GM06990 (cell line): ENCODE measurements at regions not wholly inside any gene's neighbourhood (a gene's known extent, or its start where the extent isn't known, plus 50 kb on each side); places are given as distances from the start of the nearest gene placed in this dataset.

Experiments used
- DNase-seq: peaks from one replicate; pipeline ENCODE4 v3.0.0-alpha.2; 2011; ENCODE audit not compliant: insufficient read length; ENCODE audit errors: extremely low read depth
- H3K27me3 ChIP-seq: replicated peaks from 2 replicates; pipeline ENCODE4 v1.6.0; 2011; ENCODE audit warnings: low read length; ENCODE audit not compliant: control insufficient read depth, insufficient read depth
- H3K36me3 ChIP-seq: 2 replicates; pipeline ENCODE4 v1.5.1; 2011; ENCODE audit warnings: low read length; ENCODE audit not compliant: control insufficient read depth, insufficient read depth
- H3K4me3 ChIP-seq: replicated peaks from 2 replicates; pipeline ENCODE4 v1.5.1; 2011; ENCODE audit warnings: low read depth, mild to moderate bottlenecking, control low read depth, low read length
- CTCF ChIP-seq: IDR thresholded peaks from 2 replicates; pipeline ENCODE4 v1.5.1; 2011; ENCODE audit warnings: low read length, control low read depth, mild to moderate bottlenecking, inconsistent platforms; ENCODE audit not compliant: insufficient read depth, poor library complexity, severe bottlenecking

GRCh38 chr10:57952741-57953140 lies 315.0 kb downstream of the IPMK start:
- Histone ChIP-seq H3K4me3 (no peak overlapping the region), H3K27me3 (no peaks in the 10 kb centered on the region), H3K36me3 (no peaks in the 10 kb centered on the region)
- DNase-seq: no peak
- TF ChIP-seq CTCF: no peak

GRCh38 chr10:57950442-57950974 lies 317.2 kb downstream of the IPMK start:
- Histone ChIP-seq H3K36me3 (no peaks in the 10 kb centered on the region), H3K4me3 (no peak overlapping the region), H3K27me3 (no peaks in the 10 kb centered on the region)
- TF ChIP-seq CTCF: no peak
- DNase-seq: no peak

- no peaks in the 10 kb centered on the region for H3K27me3 ChIP-seq
- no peak for TF ChIP-seq CTCF
- H3K36me3 ChIP-seq: no peaks in the 10 kb centered on the region
- DNase-seq: no peak
- H3K4me3 ChIP-seq: no peak overlapping the region
Observed at GRCh38 chr10:57948796-57949195, 318.9 kb downstream of the IPMK start.

- no peak overlapping the region for H3K4me3 ChIP-seq
- H3K36me3 ChIP-seq: no peaks in the 10 kb centered on the region
- DNase-seq: no peak
- TF ChIP-seq CTCF: no peak
- H3K27me3 ChIP-seq: no peaks in the 10 kb centered on the region
Observed at GRCh38 chr10:57946833-57947232, 320.9 kb downstream of the IPMK start.

- H3K27me3 ChIP-seq: no peaks in the 10 kb centered on the region
- no peak for TF ChIP-seq CTCF
- H3K4me3 ChIP-seq: no peak overlapping the region
- H3K36me3 ChIP-seq: no peaks in the 10 kb centered on the region
- no peak for DNase-seq
Observed at GRCh38 chr10:57943701-57944100, 324.0 kb downstream of the IPMK start.

- no peaks in the 10 kb centered on the region for H3K27me3 ChIP-seq
- no peak for DNase-seq
- no peak for TF ChIP-seq CTCF
- H3K4me3 ChIP-seq: no peak overlapping the region
- no peaks in the 10 kb centered on the region for H3K36me3 ChIP-seq
Observed at GRCh38 chr10:57925045-57925444, 342.6 kb downstream of the IPMK start.
